K562 (cell line): ENCODE measurements at regions not wholly inside any gene's neighbourhood (a gene's known extent, or its start where the extent isn't known, plus 50 kb on each side); places are given as distances from the start of the nearest gene placed in this dataset.

Experiments
- ATAC-seq: fragments of 200-7000 bp; cut with Tn5 transposase; 3 replicates; pipeline ENCODE4 v1.9.1; 2020; ENCODE audit warnings: moderate library complexity
- BruUV-seq: library from RNA; stranded (reverse); fragments of 400-500 nt; replicated peaks from 2 replicates; lab custom pipeline; 2021; lab: Mats Ljungman, UMichigan
- CTCF ChIA-PET: fragments of 300-600 bp; formaldehyde crosslinking; extraction: SDS; loops from one replicate; lab custom pipeline; 2021; ENCODE audit warnings: low intra/inter-chr PET ratio; lab: Yijun Ruan, JAX
- POLR2A ChIA-PET: fragments of 300-600, 350-650 bp; sonication (Branson Sonifier 250); formaldehyde crosslinking; extraction: SDS; loops from one replicate; lab custom pipeline; 2021; ENCODE audit warnings: antibody characterized with exemption, inconsistent platforms; lab: Yijun Ruan, JAX
- DNase-seq, 4 experiments: peaks; one replicate each; pipeline versions ENCODE4 v3.0.0 to v3.0.0-alpha.2; 2011 to 2018; ENCODE audit warnings: low spot score in 3 of 4, mixed read lengths in 3 of 4; ENCODE audit errors: extremely low read depth in 1 of 4
- FAIRE-seq: peaks from 2 replicates; lab custom pipeline; 2011; peaks lifted over from hg19 to GRCh38; lab: Jason Lieb, UNC
- H2AFZ ChIP-seq: 2 replicates; pipeline ENCODE4 v1.6.0; 2011; ENCODE audit warnings: low read depth, low read length, control low read depth, inconsistent platforms
- H3K27ac ChIP-seq: fragments of 200-600 bp; 3 replicates; pipeline ENCODE4 v1.8.0; 2011; ENCODE audit warnings: low read depth, mild to moderate bottlenecking, control low read depth, inconsistent platforms, low read length, moderate library complexity, mixed read lengths; ENCODE audit errors: extremely low read depth
- H3K27me3 ChIP-seq, 2 experiments: fragments of 300-600 bp in 1 of 2; 2 replicates in 1 of 2; 3 replicates in 1 of 2; pipeline versions ENCODE4 v1.6.0 to v1.8.0; 2011; ENCODE audit warnings: inconsistent platforms in 2 of 2, low read length in 2 of 2, mild to moderate bottlenecking in 1 of 2, mixed read lengths in 1 of 2, moderate library complexity in 1 of 2; ENCODE audit not compliant: control insufficient read depth in 2 of 2, insufficient read depth in 2 of 2
- H3K36me3 ChIP-seq: fragments of 300-600 bp; 3 replicates; pipeline ENCODE4 v1.8.0; 2011; ENCODE audit warnings: mild to moderate bottlenecking, low read length, inconsistent platforms; ENCODE audit not compliant: control insufficient read depth, insufficient read depth
- H3K4me1 ChIP-seq, 2 experiments: fragments of 200-600 bp in 1 of 2; replicated peaks in 1 of 2; 2 replicates in 1 of 2; 3 replicates in 1 of 2; pipeline versions ENCODE4 v1.5.1 to v1.8.0; 2011; ENCODE audit warnings: inconsistent platforms in 2 of 2, low read length in 2 of 2, mild to moderate bottlenecking in 1 of 2, mixed read lengths in 1 of 2, moderate library complexity in 1 of 2; ENCODE audit not compliant: control insufficient read depth in 2 of 2, insufficient read depth in 2 of 2
- H3K4me2 ChIP-seq: 2 replicates; pipeline ENCODE4 v1.6.1; 2011; ENCODE audit warnings: low read length, control low read depth, inconsistent platforms, mixed read lengths; ENCODE audit not compliant: insufficient read depth
- H3K4me3 ChIP-seq: fragments of 200-600 bp; sonication (generic), shearing (Covaris generic); 2 replicates; pipeline ENCODE4 v1.5.1; 2016; ENCODE audit warnings: control low read depth, inconsistent platforms
- H3K79me2 ChIP-seq: fragments of 200-600 bp; 3 replicates; pipeline ENCODE4 v1.8.0; 2011; ENCODE audit warnings: low read length, inconsistent platforms; ENCODE audit not compliant: control insufficient read depth, insufficient read depth
- H3K9ac ChIP-seq, 2 experiments: 2 replicates each; pipeline versions ENCODE4 v1.6.0 to v1.6.1; 2011; ENCODE audit warnings: low read depth in 2 of 2, low read length in 2 of 2, control low read depth in 1 of 2, inconsistent platforms in 1 of 2, mild to moderate bottlenecking in 1 of 2, mixed read lengths in 1 of 2; ENCODE audit not compliant: insufficient read depth in 1 of 2
- H3K9me1 ChIP-seq: one replicate; pipeline ENCODE4 v1.6.0; 2011; ENCODE audit warnings: inconsistent platforms, mild to moderate bottlenecking, low read length, moderate library complexity; ENCODE audit not compliant: control insufficient read depth, insufficient read depth
- H3K9me3 ChIP-seq: replicated peaks from 2 replicates; pipeline ENCODE4 v1.5.1; 2011; ENCODE audit warnings: low read depth, low read length, inconsistent platforms; ENCODE audit not compliant: control insufficient read depth, insufficient read depth
- H4K20me1 ChIP-seq: replicated peaks from 2 replicates; pipeline ENCODE4 v1.6.1; 2011; ENCODE audit warnings: low read length, inconsistent platforms, mixed read lengths; ENCODE audit not compliant: control insufficient read depth, insufficient read depth
- CEBPZ ChIP-seq: fragments of 150-350 bp; IDR thresholded peaks from 2 replicates; pipeline ENCODE4 v1.6.1; 2014; ENCODE audit warnings: low read depth, mild to moderate bottlenecking, low read length, borderline replicate concordance
- COPS2 ChIP-seq: fragments of 450-650 bp; conservative IDR thresholded peaks from 2 replicates; pipeline ENCODE4 v1.6.1; 2016; ENCODE audit warnings: mild to moderate bottlenecking, moderate library complexity
- FUS ChIP-seq: fragments of 200-400 bp; formaldehyde crosslinking; optimal IDR thresholded peaks from 2 replicates; pipeline ENCODE3; 2017; ENCODE audit warnings: low read depth, low read length
- HDAC6 ChIP-seq: IDR thresholded peaks from 2 replicates; pipeline ENCODE4 v1.6.1; 2012; ENCODE audit warnings: low read depth, mild to moderate bottlenecking, control low read depth, inconsistent platforms, low read length, moderate library complexity
- HINFP ChIP-seq: fragments of 450-650 bp; conservative IDR thresholded peaks from 2 replicates; pipeline ENCODE4 v1.6.1; 2016; ENCODE audit warnings: missing genetic modification characterization, low read depth, mild to moderate bottlenecking, control low read depth, missing compliant biosample characterization
- RAD51 ChIP-seq: fragments of 450-650 bp; IDR thresholded peaks from 2 replicates; pipeline ENCODE4 v1.7.1; 2016; ENCODE audit warnings: low read depth, mild to moderate bottlenecking, borderline replicate concordance
- RBM22 ChIP-seq: fragments of 200-400 bp; formaldehyde crosslinking; IDR thresholded peaks from 2 replicates; pipeline ENCODE4 v1.6.1; 2018; ENCODE audit warnings: low read length, low read depth; ENCODE audit not compliant: poor library complexity, severe bottlenecking
- SMAD1 ChIP-seq: fragments of 150-350 bp; IDR thresholded peaks from 2 replicates; pipeline ENCODE4 v1.6.1; 2014; ENCODE audit warnings: low read length, low read depth; ENCODE audit not compliant: partially characterized antibody
- SMAD3 ChIP-seq: fragments of 450-650 bp; formaldehyde crosslinking; conservative IDR thresholded peaks from 2 replicates; pipeline ENCODE4 v1.4.0; 2020; ENCODE audit warnings: mild to moderate bottlenecking
- TSC22D4 ChIP-seq: fragments of 450-650 bp; IDR thresholded peaks from 2 replicates; pipeline ENCODE4 v1.6.1; 2016; ENCODE audit warnings: missing genetic modification characterization, missing biosample characterization, control low read depth
- YBX1 ChIP-seq: fragments of 450-650 bp; IDR thresholded peaks from 2 replicates; pipeline ENCODE4 v1.7.1; 2016; ENCODE audit warnings: mild to moderate bottlenecking
- ZNF695 ChIP-seq: fragments of 450-650 bp; formaldehyde crosslinking; IDR thresholded peaks from 2 replicates; pipeline ENCODE4 v1.4.0; 2020; ENCODE audit warnings: mild to moderate bottlenecking, moderate library complexity
- WGBS: fragments of 100-300 bp; shearing (Covaris generic); methylation state at CpG from one replicate; pipeline ENCODE4 v1.1.6; 2016; ENCODE audit warnings: low coverage, mixed read lengths; ENCODE audit not compliant: insufficient coverage; ENCODE audit errors: missing lambda C conversion rate; 5-methylcytosine and 5-hydroxymethylcytosine counted together
- in situ Hi-C: fragments of 300-500 bp; cut with MboI; formaldehyde crosslinking; loops from 4 replicates; pipeline ENCODE4 v1.15.0; 2018; ENCODE audit warnings: inconsistent platforms, mixed read lengths
- intact Hi-C: fragments of 100-400 bp; cut with micrococcal nuclease; formaldehyde crosslinking; loops from 2 replicates; pipeline ENCODE4 v1.14.2; 2022
- TF ChIP-seq, protein P1 (sequence below): sonication (generic); formaldehyde crosslinking; IDR thresholded peaks from 2 replicates; pipeline ENCODE4 v1.8.1; 2022; ENCODE audit warnings: missing genetic modification reagents

DNA sequence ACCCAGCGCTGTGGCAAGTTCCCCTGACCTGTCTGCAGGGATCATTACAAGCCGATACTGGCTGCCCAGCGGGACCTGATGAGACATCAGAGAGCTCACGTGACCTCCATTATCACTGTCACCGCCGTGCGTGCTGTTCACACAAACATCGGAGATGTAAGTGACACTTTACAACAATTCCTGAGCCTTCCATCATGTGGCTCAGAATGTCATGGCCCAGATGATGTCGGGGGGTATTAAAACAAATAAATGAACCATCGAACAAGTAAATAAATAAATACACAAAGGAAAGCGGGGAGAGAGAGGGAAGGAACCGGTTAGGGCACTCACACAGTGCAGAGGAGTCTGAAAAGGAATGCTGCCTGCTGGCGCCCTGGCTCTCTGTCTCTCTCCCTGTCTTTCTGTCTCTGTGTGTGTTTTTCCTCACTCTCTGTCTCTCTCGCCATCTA is 195.1 kb downstream of the BMP7 start:
- ATAC-seq: peak; percentile 42; the same call in 2 of the 3 replicates
- WGBS: under 1% methylated on average over 14 of the region's 14 CpGs
- POLR2A ChIA-PET: interaction anchor here (0.5 to 0.7 kb wide), 3 partner anchors 14 to 118 kb away, joined by 3 to 4 read pairs (median 3); no protein-coding TSS in a partner anchor
- no peak for TF ChIP-seq YBX1
- no peak for TF ChIP-seq FUS
- TF ChIP-seq RAD51: peak; percentile 55
- no peak for TF ChIP-seq SMAD3 (CRISPR knock-in tag)
- TF ChIP-seq, protein P1, sequence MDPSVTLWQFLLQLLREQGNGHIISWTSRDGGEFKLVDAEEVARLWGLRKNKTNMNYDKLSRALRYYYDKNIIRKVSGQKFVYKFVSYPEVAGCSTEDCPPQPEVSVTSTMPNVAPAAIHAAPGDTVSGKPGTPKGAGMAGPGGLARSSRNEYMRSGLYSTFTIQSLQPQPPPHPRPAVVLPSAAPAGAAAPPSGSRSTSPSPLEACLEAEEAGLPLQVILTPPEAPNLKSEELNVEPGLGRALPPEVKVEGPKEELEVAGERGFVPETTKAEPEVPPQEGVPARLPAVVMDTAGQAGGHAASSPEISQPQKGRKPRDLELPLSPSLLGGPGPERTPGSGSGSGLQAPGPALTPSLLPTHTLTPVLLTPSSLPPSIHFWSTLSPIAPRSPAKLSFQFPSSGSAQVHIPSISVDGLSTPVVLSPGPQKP (CRISPR knock-in tag): no peak
- TF ChIP-seq HINFP: no peak
- no peak for TF ChIP-seq RBM22
- no peak for TF ChIP-seq HDAC6
- no peak for TF ChIP-seq ZNF695 (CRISPR knock-in tag)
- no peak for TF ChIP-seq CEBPZ
- no peak for TF ChIP-seq COPS2
- no peak for TF ChIP-seq SMAD1
- no peak for TF ChIP-seq TSC22D4 (tag)

More for the DNA sequence above, 195.1 kb downstream of the BMP7 start:
- intact Hi-C loops: no loop called here
- Histone ChIP-seq H3K4me2 (no peak overlapping the region), H3K9ac (no peak overlapping the region), H3K27me3 (peaks cover 9 to 43% of the 10 kb centered on the region in 2 experiments; a peak in 4 of 5 replicates), H3K4me3 (no peak overlapping the region), H2AFZ (no peak overlapping the region), H4K20me1 (no peaks in the 10 kb centered on the region), H3K9me1 (no peaks in the 10 kb centered on the region), H3K79me2 (no peaks in the 10 kb centered on the region), H3K4me1 (no peaks in the 10 kb centered on the region), H3K27ac (no peak overlapping the region), H3K9me3 (no peaks in the 10 kb centered on the region), H3K36me3 (no peaks in the 10 kb centered on the region)
- no TSS peak for BruUV-seq
- CTCF ChIA-PET: no interaction called here
- DNase-seq (no peak), FAIRE-seq (no peak)
- in situ Hi-C loops: no loop called here
